ENCODE measurements at regions not wholly inside any gene's neighbourhood (a gene's known extent, or its start where the extent isn't known, plus 50 kb on each side); places are given as distances from the start of the nearest gene placed in this dataset.

DNA sequence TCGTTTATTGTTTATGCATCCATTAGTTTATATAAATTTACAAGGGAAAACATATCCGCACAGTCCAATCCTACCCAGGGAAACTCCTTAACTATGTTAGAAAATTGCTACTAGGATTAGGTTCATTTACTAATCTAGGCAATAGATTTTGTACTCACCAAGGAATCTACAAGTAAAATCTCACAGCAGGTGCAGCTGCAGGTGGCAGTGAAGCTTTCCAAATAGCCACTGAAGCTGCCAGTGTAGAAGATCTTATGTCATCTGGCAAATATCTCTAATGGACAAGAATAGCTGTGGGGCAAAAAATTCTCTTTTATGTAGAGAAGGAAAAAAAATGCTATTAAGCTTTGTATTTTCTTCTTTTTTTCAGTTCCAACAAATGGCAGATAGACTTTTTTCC lies 963.4 kb upstream of the ADGRL4 start:
- no peak for DNase-seq

DNA sequence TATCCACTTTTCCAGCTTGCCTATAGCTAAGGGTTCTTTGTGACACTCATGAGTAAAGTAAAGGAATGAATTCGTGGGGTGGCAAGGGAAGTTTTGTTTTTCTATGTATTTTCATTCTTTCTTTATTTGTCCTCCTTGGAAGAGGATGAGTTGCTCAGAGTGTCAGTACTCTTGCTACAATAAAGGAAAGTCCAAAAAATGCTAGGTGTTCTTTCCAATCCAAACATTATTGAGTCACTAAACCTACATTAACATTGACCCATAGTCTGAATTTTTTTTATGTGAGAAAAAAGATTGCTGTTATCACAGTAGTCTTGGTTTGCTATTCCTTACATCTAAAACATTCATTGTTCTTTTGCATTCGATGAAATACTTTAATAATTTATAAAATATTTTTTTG lies 959.9 kb upstream of the ADGRL4 start:
- no peak for DNase-seq

DNA sequence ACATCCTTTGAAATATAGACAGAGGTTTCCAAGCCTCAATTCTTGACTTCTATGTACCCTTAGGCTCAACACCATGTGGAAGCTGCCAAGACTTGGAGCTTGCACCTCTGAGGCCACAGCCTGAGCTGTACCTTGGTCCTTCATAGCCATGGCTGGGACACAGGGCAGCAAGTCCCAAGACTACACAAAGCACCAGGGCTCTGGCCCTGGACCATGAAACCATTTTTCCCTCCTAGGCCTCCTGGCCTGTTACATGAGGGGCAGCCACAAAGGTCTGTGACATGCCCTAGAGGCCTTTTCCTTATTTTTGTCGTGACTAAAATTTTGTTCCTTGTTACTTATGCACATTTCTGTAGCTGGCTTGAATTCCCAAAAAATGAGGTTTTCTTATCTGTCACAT lies 953.1 kb upstream of the ADGRL4 start:
- DNase-seq: no peak

DNA sequence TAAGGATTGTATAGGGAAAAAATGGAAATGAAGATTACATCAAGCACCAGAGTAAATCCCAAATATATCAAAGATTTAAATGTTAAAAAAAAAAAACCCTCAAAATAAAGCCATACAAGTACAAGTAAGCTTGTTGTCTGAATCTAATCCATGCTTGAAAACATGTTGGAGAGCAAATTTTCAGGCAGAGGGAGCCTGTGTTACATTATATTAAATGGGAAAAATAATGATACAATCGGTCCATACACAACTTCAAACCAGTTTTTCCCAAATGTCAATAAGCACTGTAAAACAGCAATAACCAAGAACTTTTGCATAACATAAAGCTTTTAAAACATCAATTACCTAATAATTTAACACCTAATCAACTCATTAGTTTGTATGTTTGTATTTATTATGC lies 949.4 kb upstream of the ADGRL4 start:
- no peak for DNase-seq

DNA sequence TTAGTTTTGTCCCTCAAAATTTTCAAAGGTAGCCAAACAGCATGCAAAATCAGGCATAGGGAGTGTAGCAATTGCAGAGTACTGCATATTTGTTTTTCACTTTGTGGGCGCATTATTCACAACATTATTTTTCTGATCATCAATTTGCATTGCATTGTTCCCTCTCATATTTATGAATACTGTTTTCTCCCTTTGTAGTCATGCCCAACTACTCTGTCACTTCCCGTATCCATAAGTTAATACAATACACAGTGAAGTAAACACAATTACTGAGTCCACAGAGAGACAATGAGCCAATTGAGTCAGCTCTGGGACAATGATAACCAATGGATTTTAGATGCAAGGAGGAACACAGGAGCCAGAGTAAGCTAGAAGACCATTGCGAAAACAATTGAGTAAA lies 944.0 kb upstream of the ADGRL4 start:
- DNase-seq: no peak

DNA sequence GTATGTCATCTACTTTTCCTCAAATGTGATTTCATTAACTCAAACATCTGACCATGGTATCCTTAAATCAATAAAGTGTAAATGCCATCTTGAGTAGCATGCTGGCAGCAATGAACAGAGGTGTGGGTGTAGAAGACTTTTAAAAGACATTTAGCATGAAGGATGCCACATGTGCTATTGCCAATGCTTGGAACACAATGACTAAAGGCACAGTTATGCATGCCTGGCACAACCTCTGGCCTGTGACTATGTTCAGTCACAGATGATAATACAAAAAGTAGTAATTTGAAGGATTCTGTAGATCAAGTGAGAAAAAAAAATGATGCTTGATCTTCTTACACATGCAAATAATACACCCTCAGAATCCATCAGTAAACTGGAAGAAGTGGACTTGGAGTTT lies 938.9 kb upstream of the ADGRL4 start:
- DNase-seq: no peak

DNA sequence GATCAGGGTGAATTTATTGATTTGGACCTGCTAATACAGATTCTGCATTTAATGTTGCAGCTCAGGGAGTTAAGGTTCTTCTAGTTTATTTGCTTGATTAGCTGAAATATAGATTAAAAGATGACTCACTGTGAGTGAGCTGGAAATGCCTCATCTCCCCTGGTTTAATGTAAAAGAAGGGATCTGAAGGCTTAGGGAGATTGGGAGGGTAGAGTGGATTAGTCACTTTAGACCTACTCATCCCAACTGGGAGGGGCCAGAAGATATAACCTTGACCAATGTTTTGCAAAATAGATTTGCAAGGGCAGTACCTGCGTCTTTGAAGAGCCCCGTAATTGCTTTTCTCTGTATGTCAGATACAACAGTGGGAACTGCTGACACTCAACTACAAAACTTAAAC lies 922.8 kb upstream of the ADGRL4 start:
- no peak for DNase-seq

DNA sequence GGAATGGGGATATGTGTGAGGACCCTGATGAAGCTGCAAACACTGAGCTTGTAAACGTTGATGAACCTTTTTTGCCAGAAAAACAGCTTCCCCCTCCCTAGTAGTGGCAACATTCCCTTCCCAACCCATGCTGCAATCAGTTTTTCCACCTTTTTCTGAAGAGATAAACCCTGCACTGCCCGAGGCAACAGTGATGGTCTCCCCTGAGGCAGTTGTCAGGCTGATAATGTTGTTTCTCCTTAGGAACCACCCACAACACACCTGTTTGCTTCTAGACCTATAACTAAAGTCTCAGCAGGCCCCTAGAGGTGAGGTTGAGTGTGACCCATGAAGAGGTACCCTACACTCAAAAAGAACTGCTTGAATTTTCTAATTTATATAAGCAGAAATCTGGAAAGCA lies 922.4 kb upstream of the ADGRL4 start:
- no peak for DNase-seq

DNA sequence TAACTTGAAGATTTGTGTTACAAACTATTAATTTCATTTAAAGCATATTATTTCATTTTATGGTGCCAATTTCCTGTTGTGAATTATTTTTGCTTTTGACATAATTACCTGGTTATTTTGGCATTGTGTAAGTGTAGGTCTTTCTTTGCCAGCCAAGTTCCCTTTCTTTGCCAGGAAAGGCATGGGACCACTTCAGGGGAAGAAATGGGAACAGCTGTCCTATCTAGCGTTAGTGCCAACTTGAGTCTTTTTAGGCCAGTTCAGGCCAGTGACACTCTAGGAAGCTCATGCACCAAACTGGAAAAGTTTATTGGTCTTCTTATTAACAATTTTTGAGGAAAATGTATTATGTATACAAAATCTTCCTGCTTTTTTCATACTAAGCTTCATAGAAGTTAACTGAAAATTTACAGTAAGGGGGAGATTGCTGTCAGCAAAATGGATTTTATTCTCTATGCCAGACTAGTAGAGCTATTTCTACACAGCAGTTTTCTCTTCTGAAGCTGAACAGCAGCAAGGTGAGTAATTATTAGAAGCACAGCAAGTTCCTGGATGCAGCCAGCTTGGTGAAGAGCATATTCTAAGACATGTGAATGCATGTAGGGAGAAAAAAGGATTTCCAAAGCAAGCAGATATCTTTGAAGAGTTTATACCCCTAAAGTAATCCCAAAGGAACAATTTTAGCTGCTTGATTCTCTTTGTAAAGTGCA lies 914.6 kb upstream of the ADGRL4 start:
- DNase-seq: no peak

DNA sequence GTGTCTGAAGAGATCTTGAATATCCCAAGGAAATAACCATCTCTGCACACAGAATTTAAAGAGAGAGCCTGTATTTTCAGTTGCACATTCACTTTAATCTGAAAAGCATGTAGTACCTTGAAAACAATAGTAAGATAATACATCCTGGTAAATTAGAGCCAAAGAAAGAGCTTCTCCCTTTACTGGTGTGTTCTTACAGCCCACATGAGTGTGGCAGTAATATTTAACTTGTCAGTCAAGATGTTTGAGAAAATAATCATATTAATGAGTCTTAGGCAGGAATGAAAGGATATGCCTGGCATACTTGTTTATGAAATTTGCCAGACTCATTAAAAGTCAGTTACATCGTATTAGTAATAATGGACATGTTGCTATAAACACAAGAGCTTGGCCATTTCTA lies 908.4 kb upstream of the ADGRL4 start:
- DNase-seq: no peak

DNA sequence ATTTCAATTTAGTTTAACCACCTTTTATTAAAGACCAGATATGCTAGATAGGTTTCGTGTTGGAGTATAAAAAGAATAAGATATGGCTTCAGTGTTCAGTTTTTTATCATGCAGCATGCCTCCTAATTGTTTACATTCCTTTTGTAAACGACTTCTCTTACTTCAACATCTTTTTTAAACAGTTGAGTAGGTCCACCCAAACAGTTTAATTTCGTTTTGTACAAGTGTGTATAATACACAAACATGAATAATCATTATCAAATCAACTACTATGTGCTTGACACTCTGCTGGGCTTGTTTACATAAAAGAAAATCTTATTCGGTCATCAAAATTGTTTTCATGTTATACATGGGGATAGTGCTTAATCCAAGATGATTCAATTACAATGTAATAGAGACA lies 906.3 kb upstream of the ADGRL4 start:
- DNase-seq: no peak

DNA sequence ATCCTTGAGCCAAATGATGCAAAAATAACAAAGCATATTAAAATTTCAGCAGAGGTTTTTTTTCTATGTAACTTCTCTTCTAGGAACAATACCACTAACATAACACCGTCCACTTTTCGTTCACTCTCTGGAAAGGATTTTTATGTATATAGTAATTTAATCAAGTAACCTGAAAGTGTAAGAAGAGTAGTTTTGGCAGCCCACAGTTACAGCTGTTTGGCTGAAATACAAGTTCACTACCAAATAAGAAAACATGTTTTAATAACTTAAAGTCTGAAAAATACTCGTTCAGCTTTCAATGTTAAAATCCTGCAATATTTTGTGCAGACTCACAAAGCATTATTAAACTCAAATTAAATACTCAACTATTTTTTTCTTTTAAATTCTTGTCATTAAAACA lies 896.8 kb upstream of the ADGRL4 start:
- DNase-seq: no peak

DNA sequence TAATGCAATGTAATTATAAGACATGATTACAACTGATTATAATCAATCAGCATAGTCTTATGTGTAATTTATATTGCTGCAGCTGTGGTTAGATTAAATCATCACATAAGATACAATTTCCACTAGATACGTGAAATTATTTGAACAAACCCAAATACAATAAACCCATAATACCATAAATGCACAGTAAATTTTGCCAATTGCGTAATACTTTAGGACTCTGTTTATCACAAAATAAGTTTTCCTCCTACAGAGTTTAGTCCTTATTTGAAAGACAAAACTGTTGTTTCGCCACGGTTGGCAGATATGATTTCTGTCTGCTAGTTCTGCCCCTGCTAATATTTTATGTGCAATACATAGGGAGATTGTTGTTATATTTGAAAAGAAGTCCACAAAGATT lies 895.9 kb upstream of the ADGRL4 start:
- DNase-seq: no peak

DNA sequence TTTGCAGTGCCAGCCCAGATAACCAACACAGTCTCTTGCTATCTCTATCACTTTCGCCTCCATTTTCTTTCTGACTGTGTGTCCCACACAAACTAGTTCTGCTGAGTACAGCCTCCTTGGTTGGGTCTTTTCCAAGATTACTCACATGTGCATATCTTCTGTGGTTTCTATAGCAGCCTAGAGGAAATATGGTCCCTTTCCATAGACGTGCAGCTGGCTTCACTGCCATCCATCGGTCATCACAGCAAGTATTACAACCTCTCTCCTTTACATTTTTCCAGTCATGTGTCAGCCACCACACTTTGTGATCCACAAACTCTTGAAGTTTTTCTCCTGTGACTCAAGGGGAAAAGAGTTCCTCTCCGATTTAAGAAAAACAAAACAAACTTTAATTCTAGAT lies 893.4 kb upstream of the ADGRL4 start:
- DNase-seq: no peak

DNA sequence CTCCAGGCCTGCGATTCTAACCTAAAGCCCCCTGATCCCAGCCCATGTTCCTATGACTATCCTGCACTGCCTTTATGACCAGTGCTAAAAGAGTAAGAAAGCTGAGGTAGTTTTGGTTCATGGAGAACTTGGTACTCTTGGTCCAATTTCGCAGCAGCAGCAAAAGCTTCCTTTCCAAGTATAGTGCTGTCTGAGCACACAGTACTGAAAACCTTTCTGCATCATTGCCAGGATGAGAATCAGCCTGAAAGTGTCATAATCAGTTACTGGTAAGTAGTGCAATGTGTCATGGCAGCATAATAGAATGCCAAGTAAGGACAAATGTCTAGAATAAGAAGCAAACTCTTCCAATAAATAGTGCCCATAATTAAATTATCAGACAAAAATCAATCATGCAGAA lies 889.6 kb upstream of the ADGRL4 start:
- DNase-seq: no peak

DNA sequence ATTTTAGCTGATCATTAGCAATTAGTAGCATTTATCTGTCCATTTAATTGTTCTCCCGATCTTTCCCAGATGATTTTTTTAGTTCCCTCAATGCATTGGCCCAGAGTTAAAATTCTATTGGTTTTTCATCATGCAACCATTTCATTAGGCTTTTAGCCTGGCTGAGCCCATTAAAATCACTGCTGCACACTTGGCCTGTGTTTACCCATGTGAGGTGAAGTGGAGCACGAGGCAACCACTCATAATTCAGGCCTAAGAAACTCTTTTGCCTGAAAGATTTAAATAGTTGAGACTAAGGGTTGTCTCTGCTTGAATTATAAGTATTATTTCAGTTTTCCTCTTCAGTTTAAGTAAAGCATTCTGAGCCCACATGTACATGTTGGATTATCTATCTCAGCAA lies 889.0 kb upstream of the ADGRL4 start:
- no peak for DNase-seq

DNA sequence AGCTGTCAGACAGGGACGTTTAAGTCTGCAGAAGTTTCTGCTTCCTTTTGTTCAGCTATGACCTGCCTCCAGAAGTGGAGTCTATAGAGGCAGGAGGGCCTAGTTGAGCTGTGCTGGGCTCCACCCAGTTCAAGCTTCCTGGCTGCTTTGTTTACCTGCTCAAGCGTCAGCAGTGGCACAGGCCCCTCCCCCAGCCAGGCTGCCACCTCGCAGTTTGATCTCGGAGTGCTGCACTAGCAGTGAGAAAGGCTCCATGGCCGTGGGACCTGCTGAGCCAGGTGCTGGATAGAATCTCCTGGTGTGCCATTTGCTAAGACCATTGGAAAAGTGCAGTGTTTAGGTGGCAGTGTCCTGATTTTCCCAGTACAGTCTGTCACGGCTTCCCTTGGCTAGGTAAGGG lies 887.6 kb upstream of the ADGRL4 start:
- peak; percentile 22 for DNase-seq

DNA sequence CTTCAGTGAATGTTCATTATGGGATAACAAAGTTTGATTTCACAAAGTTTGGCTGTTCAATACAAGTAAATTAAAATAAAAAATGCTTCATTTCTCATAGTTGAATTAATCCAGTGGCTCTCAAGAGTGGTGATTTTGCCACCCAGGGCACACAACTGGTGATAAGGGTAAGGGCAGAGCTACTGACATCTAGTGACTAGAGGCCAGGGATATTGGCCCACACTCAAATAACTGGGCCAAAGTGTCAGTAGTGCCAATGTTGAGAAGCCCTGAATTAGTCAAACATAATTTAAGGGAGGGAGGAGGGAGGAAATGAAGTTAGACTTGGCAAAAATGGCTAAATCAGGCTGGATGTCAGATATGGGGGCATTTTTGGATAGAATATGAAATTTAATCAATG lies 880.5 kb upstream of the ADGRL4 start:
- DNase-seq: no peak

DNA sequence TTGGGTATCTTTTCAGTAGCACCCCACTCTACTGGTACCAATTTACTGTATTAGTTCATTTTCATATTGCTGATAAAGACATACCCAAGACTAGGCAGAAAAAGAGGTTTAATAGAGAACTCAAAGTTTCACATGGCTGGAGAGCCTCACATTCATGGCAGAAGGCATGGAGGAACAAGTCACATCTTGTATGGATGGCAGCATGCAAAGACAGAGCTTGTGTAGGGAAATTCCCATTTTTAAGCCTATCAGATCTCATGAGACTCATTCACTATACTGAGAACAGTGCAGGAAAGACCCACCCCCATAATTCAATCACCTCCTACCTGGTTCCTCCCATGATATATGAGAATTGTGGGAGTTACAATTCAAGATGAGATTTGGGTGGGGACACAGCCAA lies 878.6 kb upstream of the ADGRL4 start:
- no peak for DNase-seq

DNA sequence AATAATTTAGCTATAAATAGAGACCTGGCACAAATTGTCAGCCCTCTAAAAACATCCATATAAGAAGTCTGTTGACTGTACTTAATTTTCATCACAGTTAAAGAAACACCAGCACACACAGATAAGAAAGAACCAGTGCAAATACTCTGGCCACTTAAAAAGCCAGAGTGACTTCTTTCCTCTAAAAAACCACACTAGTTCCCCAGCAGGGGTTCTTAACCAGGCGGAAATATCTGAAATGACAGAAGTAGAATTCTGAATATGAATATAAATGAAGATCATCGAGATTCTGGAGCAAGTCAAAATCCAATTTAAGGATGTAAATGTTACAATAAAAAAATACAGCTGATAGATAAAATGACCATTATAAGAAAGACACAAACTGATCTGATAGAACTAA lies 870.6 kb upstream of the ADGRL4 start:
- DNase-seq: no peak

DNA sequence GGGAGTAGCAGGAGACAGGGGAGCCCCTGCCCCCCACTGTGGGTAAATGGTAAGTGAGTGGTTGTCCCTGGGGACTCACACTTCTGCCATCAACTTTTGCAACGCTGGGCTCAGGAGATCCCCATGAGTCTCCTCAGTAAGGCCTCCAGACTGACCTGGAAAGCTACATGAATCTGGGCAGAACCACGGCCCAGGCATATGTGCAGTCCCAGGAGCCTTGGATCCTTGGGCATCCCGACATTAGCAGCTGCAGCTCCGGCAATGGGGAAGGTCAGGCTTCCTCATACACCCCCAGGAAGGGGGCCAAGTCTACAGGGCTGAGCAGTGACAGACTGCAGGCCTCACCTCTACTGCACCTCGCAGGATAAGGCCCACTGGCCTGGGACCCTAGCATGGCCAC lies 868.7 kb upstream of the ADGRL4 start:
- DNase-seq: no peak

DNA sequence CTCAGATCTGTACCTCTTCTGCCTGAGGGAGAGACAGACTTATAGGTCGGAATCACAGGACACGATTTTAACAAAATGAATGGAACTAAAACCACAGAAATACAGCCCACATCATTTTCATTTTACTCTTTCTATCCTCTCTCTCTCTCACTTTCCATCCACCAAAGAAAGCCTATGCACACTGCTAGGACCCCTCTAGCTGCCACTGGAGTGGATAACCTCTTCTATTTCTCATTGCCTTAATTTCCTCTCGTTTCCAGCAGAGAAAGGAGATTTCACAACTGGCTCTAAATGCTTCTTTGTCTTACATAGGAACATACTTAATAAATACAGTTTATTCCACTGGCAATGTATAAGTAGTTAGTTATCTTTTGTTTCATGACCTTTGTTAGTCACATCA lies 867.8 kb upstream of the ADGRL4 start:
- no peak for DNase-seq

DNA sequence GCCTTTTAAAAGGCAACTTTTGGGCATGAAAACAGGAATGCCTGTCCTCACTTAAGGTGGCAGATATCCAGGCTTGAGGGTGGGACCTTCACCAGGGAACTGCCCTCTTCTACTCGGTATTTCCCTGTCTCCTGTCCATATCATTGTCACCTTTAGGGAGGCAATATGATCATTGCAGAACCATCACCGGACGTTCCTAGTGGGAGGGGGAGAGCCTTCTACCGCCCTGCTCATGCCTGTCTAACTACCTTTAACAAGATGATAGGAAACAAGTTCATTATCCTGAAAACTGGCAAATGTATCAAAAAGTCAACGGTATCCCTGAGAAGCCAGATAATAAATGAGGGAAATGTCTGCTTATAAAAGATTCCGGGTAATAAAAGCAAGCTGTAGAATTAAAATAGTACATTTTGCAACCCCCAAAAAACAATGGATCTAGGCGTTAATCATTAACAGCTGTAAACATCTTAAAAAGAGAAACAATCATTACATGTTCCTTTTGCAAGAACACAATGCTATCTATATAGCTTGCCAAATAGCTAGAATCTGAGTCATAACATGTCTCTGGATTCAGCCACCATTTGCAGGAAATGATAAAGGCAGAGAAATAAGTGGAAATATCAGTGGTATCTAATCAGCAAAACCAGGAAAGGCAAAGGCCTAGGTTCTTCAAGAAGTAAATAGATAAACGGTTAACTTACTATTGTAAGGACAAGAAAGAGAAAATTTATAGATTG lies 852.9 kb upstream of the ADGRL4 start:
- no peak for DNase-seq

DNA sequence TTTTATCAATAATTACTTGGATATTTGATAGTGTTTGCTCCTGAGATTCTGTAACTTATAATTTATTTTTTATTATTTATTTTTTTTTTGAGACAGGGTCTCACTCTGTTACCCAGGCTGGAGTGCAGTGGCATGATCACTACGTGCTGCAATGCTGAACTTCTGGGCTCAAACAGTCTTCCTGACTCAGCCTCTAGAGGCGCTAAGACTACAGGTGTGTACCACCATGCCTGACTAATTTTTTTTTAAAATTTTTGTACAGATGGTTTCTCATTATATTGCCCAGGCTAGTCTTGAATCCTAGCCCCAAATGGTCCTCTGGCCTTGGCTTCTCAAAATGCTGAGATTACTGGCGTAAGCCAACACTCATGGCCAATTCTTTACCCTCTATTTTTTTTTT lies 845.5 kb upstream of the ADGRL4 start:
- DNase-seq: no peak

DNA sequence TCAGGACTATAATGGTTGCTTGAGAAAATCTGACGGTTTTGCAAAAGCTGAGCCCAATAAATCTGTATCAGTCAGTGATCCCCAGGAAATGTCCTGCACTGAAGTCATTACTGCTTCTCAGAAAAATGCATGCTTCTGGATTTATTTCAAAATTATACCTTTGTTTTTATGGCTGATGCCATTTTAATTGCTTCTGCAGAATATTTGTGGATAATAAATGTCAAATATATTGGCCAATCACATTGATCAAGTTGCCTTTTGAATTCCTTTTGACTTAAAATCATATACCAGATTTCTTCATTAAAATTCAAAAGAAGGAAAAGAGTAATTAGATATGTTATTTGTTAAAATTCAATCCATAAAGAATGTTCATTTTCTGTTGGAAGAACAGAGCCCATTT lies 842.9 kb upstream of the ADGRL4 start:
- no peak for DNase-seq
